ENCODE measurements at regions not wholly inside any gene's neighbourhood (a gene's known extent, or its start where the extent isn't known, plus 50 kb on each side); places are given as distances from the start of the nearest gene placed in this dataset.
"Not testable (repeated sequence)": the region's sequence is repeated elsewhere in the genome, so short reads cannot be mapped to it uniquely, and the experiment has no call there.

DNA sequence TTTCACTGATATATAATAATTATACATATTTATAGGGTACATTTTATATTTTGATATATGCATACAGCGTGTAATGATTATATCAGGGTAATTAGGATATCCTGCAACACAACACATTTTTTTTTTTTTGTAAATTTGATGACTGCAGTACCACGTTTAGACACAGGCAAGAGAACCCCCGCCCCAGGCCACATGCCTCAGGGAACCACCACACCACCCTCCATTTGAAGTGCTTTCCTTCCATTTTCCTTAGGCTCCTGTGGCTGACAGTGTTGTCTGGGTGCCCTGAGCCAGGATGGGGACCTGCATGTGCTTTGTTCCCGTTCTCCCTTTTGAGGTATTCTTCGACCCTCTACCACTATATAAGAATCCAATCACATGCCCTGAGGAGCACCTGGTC lies 161.6 kb upstream of the CTAGE1 start:
- H3K4me3 ChIP-seq (ENCODE audit: low read depth, poor library complexity, severe bottlenecking) = no peak overlapping the region
- no peak for DNase-seq (ENCODE audit: low spot score in 2 of 2)
- 71 to 76% methylated on average over 5 of the region's 5 CpGs for WGBS, 2 donors
- TF ChIP-seq POLR2A (IDR thresholded peaks at IDR 0.05) (no peak), CTCF (IDR thresholded peaks at IDR 0.05) (no peak)
- intact Hi-C loops (cut with DNase I; ENCODE audit: low total_unique reads) = no loop called here

GRCh38 chr18:22585333-22585732 lies 167.6 kb upstream of the CTAGE1 start:
- H3K4me3 ChIP-seq (ENCODE audit: low read depth, poor library complexity, severe bottlenecking) = no peak overlapping the region
- no peak for DNase-seq (ENCODE audit: low spot score in 2 of 2)
- intact Hi-C loops (cut with DNase I; ENCODE audit: low total_unique reads) = no loop called here
- WGBS, 2 donors = 83 to 97% methylated on average over 1 of the region's 1 CpG
- TF ChIP-seq CTCF (IDR thresholded peaks at IDR 0.05) (no peak), POLR2A (IDR thresholded peaks at IDR 0.05) (no peak)

GRCh38 chr18:22585821-22586220 lies 168.1 kb upstream of the CTAGE1 start:
- no peak for DNase-seq (ENCODE audit: low spot score in 2 of 2)
- TF ChIP-seq POLR2A (IDR thresholded peaks at IDR 0.05) (no peak), CTCF (IDR thresholded peaks at IDR 0.05) (no peak)
- H3K4me3 ChIP-seq (ENCODE audit: low read depth, poor library complexity, severe bottlenecking) = no peak overlapping the region
- WGBS, 2 donors = 67 to 73% methylated on average over 2 of the region's 2 CpGs
- intact Hi-C loops (cut with DNase I; ENCODE audit: low total_unique reads) = no loop called here

DNA sequence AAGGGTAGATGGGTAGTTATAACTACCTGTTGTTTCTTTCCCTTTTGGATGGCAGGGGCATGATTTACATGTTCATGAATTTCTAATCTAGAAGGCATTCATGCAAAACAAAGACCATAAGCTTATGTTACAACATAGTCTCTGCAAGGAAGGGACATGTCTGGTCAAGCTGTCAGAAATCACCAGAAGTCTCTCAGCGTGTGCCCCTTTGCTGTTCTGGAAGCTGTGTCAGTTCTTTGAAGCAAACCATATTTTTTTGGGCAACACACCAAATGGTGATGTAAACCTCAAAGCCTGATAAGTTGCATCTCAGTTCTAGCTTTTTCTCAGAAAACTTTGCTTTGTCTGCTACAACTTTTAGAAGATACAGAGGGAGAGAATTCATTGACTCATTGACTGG lies 173.5 kb upstream of the CTAGE1 start:
- 18 to 20% methylated on average over 1 of the region's 1 CpG for WGBS, 2 donors
- no peak overlapping the region for H3K4me3 ChIP-seq (ENCODE audit: low read depth, poor library complexity, severe bottlenecking)
- no peak for DNase-seq (ENCODE audit: low spot score in 2 of 2)
- TF ChIP-seq CTCF (IDR thresholded peaks at IDR 0.05) (no peak), POLR2A (IDR thresholded peaks at IDR 0.05) (no peak)
- intact Hi-C loops (cut with DNase I; ENCODE audit: low total_unique reads) = no loop called here

- no peak for DNase-seq (ENCODE audit: low spot score in 2 of 2)
- intact Hi-C loops (cut with DNase I; ENCODE audit: low total_unique reads) = no loop called here
- no peak overlapping the region for H3K4me3 ChIP-seq (ENCODE audit: low read depth, poor library complexity, severe bottlenecking)
- TF ChIP-seq POLR2A (IDR thresholded peaks at IDR 0.05) = no peak
- TF ChIP-seq CTCF (IDR thresholded peaks at IDR 0.05) = no peak
- WGBS, 2 donors = 75 to 82% methylated on average over 4 of the region's 4 CpGs
Measured at GRCh38 chr18:22594155-22594690, 176.5 kb upstream of the CTAGE1 start.

- H3K4me3 ChIP-seq (ENCODE audit: low read depth, poor library complexity, severe bottlenecking) = no peak overlapping the region
- no peak for TF ChIP-seq POLR2A (IDR thresholded peaks at IDR 0.05)
- TF ChIP-seq CTCF (IDR thresholded peaks at IDR 0.05) = no peak
- 75 to 79% methylated on average over 5 of the region's 5 CpGs for WGBS, 2 donors
- DNase-seq (ENCODE audit: low spot score in 2 of 2) = no peak
- intact Hi-C loops (cut with DNase I; ENCODE audit: low total_unique reads) = no loop called here
Measured at GRCh38 chr18:22601481-22601880, 183.8 kb upstream of the CTAGE1 start.

GRCh38 chr18:22602456-22602855 lies 184.7 kb upstream of the CTAGE1 start:
- WGBS, 2 donors = 70 to 71% methylated on average over 3 of the region's 3 CpGs
- DNase-seq (ENCODE audit: low spot score in 2 of 2); intact Hi-C loops (cut with DNase I; ENCODE audit: low total_unique reads); H3K4me3 ChIP-seq (ENCODE audit: low read depth, poor library complexity, severe bottlenecking): not testable (repeated sequence)

All from lower leg skin (tissue), 4 donors.